A549 (cell line): ENCODE measurements at regions not wholly inside any gene's neighbourhood (a gene's known extent, or its start where the extent isn't known, plus 50 kb on each side); places are given as distances from the start of the nearest gene placed in this dataset.

Source experiments
- ATAC-seq, 2 experiments: fragments of 200-7000 bp in 1 of 2; fragments of >200 bp in 1 of 2; cut with Nextera tagmentation in 1 of 2; cut with Tn5 transposase in 1 of 2; 3 replicates each; pipeline versions ENCODE4 v1.8.0 to v1.9.1; 2018 to 2020; ENCODE audit warnings: mild to moderate bottlenecking in 1 of 2, moderate library complexity in 1 of 2
- CTCF ChIA-PET: fragments of 300-600 bp; sonication (Branson Sonifier 250); formaldehyde crosslinking; extraction: SDS; loops from one replicate; lab custom pipeline; 2021; ENCODE audit warnings: antibody characterized with exemption, inconsistent platforms; lab: Yijun Ruan, JAX
- POLR2A ChIA-PET: fragments of 350-600 bp; formaldehyde crosslinking; extraction: SDS; loops from one replicate; lab custom pipeline; 2021; ENCODE audit warnings: antibody characterized with exemption, inconsistent platforms; lab: Yijun Ruan, JAX
- DNase-seq, 2 experiments: peaks; one replicate each; pipeline versions ENCODE4 v3.0.0 to v3.0.0-alpha.2; 2011 to 2016; ENCODE audit warnings: low read depth in 1 of 2, low spot score in 1 of 2
- FAIRE-seq: peaks from 2 replicates; lab custom pipeline; 2011; peaks lifted over from hg19 to GRCh38; lab: Jason Lieb, UNC
- H3K27ac ChIP-seq, 2 experiments: fragments of >200 bp; sonication (Bioruptor Twin); formaldehyde crosslinking; 3 replicates each; pipeline ENCODE4 v1.5.1; 2016 to 2017
- H3K4me1 ChIP-seq: fragments of >200 bp; sonication (Bioruptor Twin); formaldehyde crosslinking; 3 replicates; pipeline ENCODE4 v1.6.1; 2016
- H3K4me2 ChIP-seq: fragments of >200 bp; sonication (Bioruptor Twin); formaldehyde crosslinking; 3 replicates; pipeline ENCODE4 v1.6.1; 2016
- H3K4me3 ChIP-seq: fragments of >200 bp; sonication (Bioruptor Twin); formaldehyde crosslinking; 3 replicates; pipeline ENCODE4 v1.5.1; 2016
- H3K9me3 ChIP-seq: fragments of >200 bp; sonication (Bioruptor Twin); formaldehyde crosslinking; 3 replicates; pipeline ENCODE4 v1.6.1; 2016
- BCL3 ChIP-seq: fragments of >200 bp; sonication (Bioruptor Twin); formaldehyde crosslinking; IDR thresholded peaks from 3 replicates; pipeline ENCODE4 v1.6.1; 2016
- BHLHE40 ChIP-seq: IDR thresholded peaks from 2 replicates; pipeline ENCODE4 v1.6.1; 2012; ENCODE audit warnings: low read depth, low read length, inconsistent platforms
- CBX2 ChIP-seq: fragments of 200-600 bp; sonication (generic); IDR thresholded peaks from 2 replicates; pipeline ENCODE4 v1.6.1; 2016; ENCODE audit warnings: low read depth, mild to moderate bottlenecking, borderline replicate concordance
- E2F6 ChIP-seq: IDR thresholded peaks from 2 replicates; pipeline ENCODE4 v1.6.1; 2012; ENCODE audit warnings: low read depth, borderline replicate concordance
- EHF ChIP-seq: fragments of 250-450 bp; sonication (Bioruptor Pico); IDR thresholded peaks from 2 replicates; pipeline ENCODE4 v1.5.0; 2020; ENCODE audit warnings: mild to moderate bottlenecking
- EHMT2 ChIP-seq: fragments of 200-600 bp; sonication (generic); IDR thresholded peaks from 2 replicates; pipeline ENCODE4 v1.6.1; 2016; ENCODE audit warnings: antibody characterized with exemption, low read depth, mild to moderate bottlenecking, moderate library complexity
- EP300 ChIP-seq, 2 experiments: fragments of >200 bp; sonication (Bioruptor Twin); formaldehyde crosslinking; IDR thresholded peaks; 2 replicates in 1 of 2; 3 replicates in 1 of 2; pipeline ENCODE4 v1.6.1; 2016 to 2017
- FOSB ChIP-seq: fragments of 250-450 bp; sonication (Bioruptor Pico); IDR thresholded peaks from 2 replicates; pipeline ENCODE4 v1.5.0; 2020; ENCODE audit warnings: mild to moderate bottlenecking, moderate library complexity
- FOSL2 ChIP-seq, 2 experiments: fragments of 450-650 bp in 1 of 2; fragments of >200 bp in 1 of 2; sonication (Bioruptor Twin) in 1 of 2; formaldehyde crosslinking; IDR thresholded peaks; 2 replicates each; pipeline versions ENCODE4 v1.5.0 to v1.6.1; 2016 to 2020; ENCODE audit warnings: mild to moderate bottlenecking in 1 of 2, moderate library complexity in 1 of 2
- FOXS1 ChIP-seq: fragments of 250-450 bp; sonication (Bioruptor Pico); IDR thresholded peaks from 2 replicates; pipeline ENCODE4 v1.5.0; 2020; ENCODE audit warnings: mild to moderate bottlenecking, moderate library complexity
- HES2 ChIP-seq: fragments of >200 bp; sonication (Bioruptor Twin); formaldehyde crosslinking; IDR thresholded peaks from 2 replicates; pipeline ENCODE4 v1.6.1; 2016
- HOXB13 ChIP-seq: fragments of 250-450 bp; sonication (Bioruptor Pico); IDR thresholded peaks from 2 replicates; pipeline ENCODE4 v1.5.0; 2020; ENCODE audit warnings: low read depth, mild to moderate bottlenecking, moderate library complexity
- HOXB5 ChIP-seq: fragments of 250-450 bp; sonication (Bioruptor Pico); IDR thresholded peaks from 2 replicates; pipeline ENCODE4 v1.5.0; 2020; ENCODE audit warnings: mild to moderate bottlenecking, moderate library complexity
- JUNB ChIP-seq: fragments of >200 bp; sonication (Bioruptor Twin); formaldehyde crosslinking; IDR thresholded peaks from 2 replicates; pipeline ENCODE4 v1.6.1; 2016
- KDM5A ChIP-seq: fragments of 200-600 bp; sonication (generic); IDR thresholded peaks from 2 replicates; pipeline ENCODE4 v1.6.1; 2016; ENCODE audit warnings: antibody characterized with exemption, mild to moderate bottlenecking
- MAFK ChIP-seq: fragments of 450-650 bp; IDR thresholded peaks from 2 replicates; pipeline ENCODE4 v1.6.1; 2014; ENCODE audit not compliant: partially characterized antibody
- MAZ ChIP-seq: fragments of 150-350 bp; IDR thresholded peaks from 2 replicates; pipeline ENCODE4 v1.6.1; 2014; ENCODE audit warnings: antibody characterized with exemption, low read depth, low read length, borderline replicate concordance
- NFE2L2 ChIP-seq: fragments of 150-350 bp; conservative IDR thresholded peaks from 2 replicates; pipeline ENCODE4 v1.6.1; 2014; ENCODE audit warnings: low read length
- POLR2A ChIP-seq: IDR thresholded peaks from 2 replicates; pipeline ENCODE4 v1.6.1; 2012; ENCODE audit warnings: mild to moderate bottlenecking, low read length
- RAD21 ChIP-seq, 2 experiments: fragments of >200 bp in 1 of 2; sonication (Bioruptor Twin) in 1 of 2; formaldehyde crosslinking in 1 of 2; IDR thresholded peaks in 1 of 2; conservative IDR thresholded peaks in 1 of 2; 2 replicates in 1 of 2; 3 replicates in 1 of 2; pipeline ENCODE4 v1.6.1; 2012 to 2018; ENCODE audit warnings: inconsistent platforms in 1 of 2
- RARB ChIP-seq: fragments of 250-450 bp; sonication (Bioruptor Pico); IDR thresholded peaks from 2 replicates; pipeline ENCODE4 v1.8.0; 2021; ENCODE audit warnings: mild to moderate bottlenecking, moderate library complexity
- TFCP2L1 ChIP-seq: fragments of 250-450 bp; sonication (Bioruptor Pico); IDR thresholded peaks from 2 replicates; pipeline ENCODE4 v1.5.0; 2021; ENCODE audit warnings: mild to moderate bottlenecking
- TP53 ChIP-seq: fragments of 250-450 bp; sonication (Bioruptor Pico); IDR thresholded peaks from 2 replicates; pipeline ENCODE4 v1.5.0; 2021; ENCODE audit warnings: mild to moderate bottlenecking, moderate library complexity
- WGBS: methylation state at CpG from one replicate; pipeline ENCODE4 v1.1.6; 2017; ENCODE audit errors: missing lambda C conversion rate; 5-methylcytosine and 5-hydroxymethylcytosine counted together
- TF ChIP-seq, protein P1 (sequence below): fragments of 150-350 bp; IDR thresholded peaks from 2 replicates; pipeline ENCODE4 v1.6.1; 2014; ENCODE audit warnings: low read depth, mild to moderate bottlenecking, low read length
- TF ChIP-seq, protein P2 (sequence below): fragments of 250-450 bp; sonication (Bioruptor Pico); IDR thresholded peaks from 2 replicates; pipeline ENCODE4 v1.5.0; 2021; ENCODE audit warnings: mild to moderate bottlenecking, moderate library complexity, borderline replicate concordance
- TF ChIP-seq, protein P3 (sequence below): IDR thresholded peaks from 2 replicates; pipeline ENCODE4 v1.6.1; 2012

DNA sequence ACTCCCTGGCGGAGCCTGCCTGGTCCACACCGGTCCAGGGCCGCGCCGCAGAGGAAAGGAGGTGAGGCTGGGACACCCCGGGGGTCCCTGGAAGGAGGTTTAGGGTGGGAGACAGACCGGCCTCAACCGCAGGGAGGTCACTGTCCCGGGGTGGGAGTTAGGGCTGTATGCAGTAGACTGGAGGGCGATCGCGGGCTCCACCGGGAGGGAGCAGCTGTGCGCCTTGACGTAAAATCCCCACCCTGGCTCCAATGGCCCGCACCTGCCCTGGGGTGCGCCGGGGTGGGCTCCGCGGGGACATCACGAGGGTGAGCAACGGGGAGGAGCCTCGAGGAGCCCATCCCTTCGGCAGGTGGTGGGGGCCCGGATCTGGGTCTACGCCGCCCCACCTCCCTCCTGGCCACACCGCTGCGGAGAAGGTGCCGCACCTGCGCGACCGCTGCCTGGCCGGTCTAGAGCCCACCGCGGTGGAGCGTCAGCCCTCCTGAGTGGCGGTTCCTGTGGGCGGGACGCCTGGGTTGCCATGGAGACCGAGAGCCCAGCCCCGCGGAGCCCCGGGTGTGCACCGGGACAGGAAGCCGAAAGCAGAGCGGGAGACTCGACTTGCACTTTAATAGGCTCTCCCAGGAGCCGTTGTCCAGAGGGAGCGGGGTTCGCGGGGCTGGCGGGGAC lies 105.1 kb downstream of the ADRA2C start:
- WGBS = 36% methylated on average over 13 of the region's 53 CpGs
- FAIRE-seq (no peak), ATAC-seq (peak in 1 of 2 experiments; percentile 12; a peak in 1 of 6 replicates), DNase-seq (no peak)
- CTCF ChIA-PET = no interaction called here
- POLR2A ChIA-PET = no interaction called here
- no peak overlapping the region for H3K27ac ChIP-seq
- no peaks in the 10 kb centered on the region for H3K9me3 ChIP-seq
- peak overlapping the region; percentile 48 for H3K4me2 ChIP-seq
- TF ChIP-seq TP53 (CRISPR knock-in tag) (no peak), EHF (no peak), HOXB13 (CRISPR knock-in tag) (no peak), FOXS1 (CRISPR knock-in tag) (no peak), JUNB (no peak), RAD21 (conservative IDR thresholded peaks at IDR 0.05 in 1 of 2, IDR thresholded peaks at IDR 0.05 in 1 of 2) (no peak), HES2 (no peak), MAZ (no peak), BHLHE40 (no peak), HOXB5 (CRISPR knock-in tag) (no peak), NFE2L2 (no peak), EHMT2 (no peak), POLR2A (no peak), TFCP2L1 (CRISPR knock-in tag) (no peak)
- TF ChIP-seq, protein P1, sequence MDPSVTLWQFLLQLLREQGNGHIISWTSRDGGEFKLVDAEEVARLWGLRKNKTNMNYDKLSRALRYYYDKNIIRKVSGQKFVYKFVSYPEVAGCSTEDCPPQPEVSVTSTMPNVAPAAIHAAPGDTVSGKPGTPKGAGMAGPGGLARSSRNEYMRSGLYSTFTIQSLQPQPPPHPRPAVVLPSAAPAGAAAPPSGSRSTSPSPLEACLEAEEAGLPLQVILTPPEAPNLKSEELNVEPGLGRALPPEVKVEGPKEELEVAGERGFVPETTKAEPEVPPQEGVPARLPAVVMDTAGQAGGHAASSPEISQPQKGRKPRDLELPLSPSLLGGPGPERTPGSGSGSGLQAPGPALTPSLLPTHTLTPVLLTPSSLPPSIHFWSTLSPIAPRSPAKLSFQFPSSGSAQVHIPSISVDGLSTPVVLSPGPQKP = no peak
- TF ChIP-seq, protein P2, sequence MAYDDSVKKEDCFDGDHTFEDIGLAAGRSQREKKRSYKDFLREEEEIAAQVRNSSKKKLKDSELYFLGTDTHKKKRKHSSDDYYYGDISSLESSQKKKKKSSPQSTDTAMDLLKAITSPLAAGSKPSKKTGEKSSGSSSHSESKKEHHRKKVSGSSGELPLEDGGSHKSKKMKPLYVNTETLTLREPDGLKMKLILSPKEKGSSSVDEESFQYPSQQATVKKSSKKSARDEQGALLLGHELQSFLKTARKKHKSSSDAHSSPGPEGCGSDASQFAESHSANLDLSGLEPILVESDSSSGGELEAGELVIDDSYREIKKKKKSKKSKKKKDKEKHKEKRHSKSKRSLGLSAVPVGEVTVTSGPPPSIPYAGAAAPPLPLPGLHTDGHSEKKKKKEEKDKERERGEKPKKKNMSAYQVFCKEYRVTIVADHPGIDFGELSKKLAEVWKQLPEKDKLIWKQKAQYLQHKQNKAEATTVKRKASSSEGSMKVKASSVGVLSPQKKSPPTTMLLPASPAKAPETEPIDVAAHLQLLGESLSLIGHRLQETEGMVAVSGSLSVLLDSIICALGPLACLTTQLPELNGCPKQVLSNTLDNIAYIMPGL (CRISPR knock-in tag) = no peak
- TF ChIP-seq, protein P3, sequence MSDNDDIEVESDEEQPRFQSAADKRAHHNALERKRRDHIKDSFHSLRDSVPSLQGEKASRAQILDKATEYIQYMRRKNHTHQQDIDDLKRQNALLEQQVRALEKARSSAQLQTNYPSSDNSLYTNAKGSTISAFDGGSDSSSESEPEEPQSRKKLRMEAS = no peak
- H3K4me1 ChIP-seq = no peaks in the 10 kb centered on the region
- no peak overlapping the region for H3K4me3 ChIP-seq

DNA sequence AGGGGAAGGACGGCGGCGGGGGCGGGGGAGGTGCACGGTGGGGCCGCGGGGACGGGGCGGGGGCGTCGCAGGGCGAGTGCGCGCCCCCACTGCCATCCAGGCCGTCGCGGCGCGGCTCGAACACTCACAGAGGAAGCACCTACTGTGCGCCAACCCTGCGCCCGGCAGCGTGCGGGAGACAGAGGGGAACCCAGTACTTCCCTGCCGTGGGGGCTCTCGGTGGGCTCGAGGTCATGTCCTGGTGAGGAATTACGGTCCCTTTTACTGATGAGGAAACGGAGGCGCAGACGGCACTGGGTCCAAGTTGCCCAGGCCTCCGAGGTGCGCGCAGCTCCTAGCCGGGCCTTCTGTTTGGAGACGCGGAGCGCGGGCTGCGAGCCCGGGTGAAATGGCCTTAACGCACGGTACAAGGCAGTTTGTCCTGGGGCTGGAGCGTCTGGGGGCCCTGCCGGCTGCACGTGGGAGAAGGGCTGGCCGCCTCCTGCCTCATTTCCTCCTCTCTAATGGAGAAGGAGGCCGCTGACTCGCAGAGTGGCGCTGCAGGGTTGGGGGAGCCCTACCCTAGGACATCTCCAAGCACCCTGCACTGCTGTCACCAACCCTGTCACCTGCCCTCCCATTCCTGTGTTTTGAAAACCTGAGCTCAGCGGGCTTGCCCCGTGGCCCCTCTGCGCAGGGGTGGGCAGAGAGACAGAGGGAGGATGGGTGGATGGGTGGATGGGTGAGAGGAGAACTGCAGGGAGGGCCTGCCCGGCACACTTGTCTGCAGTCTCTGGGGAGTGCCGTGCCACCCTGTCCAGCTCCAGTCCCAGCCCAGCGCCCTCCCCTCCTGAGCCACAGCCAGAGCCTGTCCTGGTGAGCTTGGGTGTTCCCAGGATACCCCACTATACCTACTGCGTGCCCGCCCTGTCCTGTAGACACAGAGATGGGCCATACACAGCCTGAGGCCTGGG lies 106.0 kb downstream of the ADRA2C start:
- no peaks in the 10 kb centered on the region for H3K4me1 ChIP-seq
- H3K9me3 ChIP-seq = no peaks in the 10 kb centered on the region
- ChIA-PET POLR2A (no interaction called here), CTCF (interaction anchor here (0.6 to 0.8 kb wide), 2 partner anchors 8 to 731 kb away, joined by 3 read pairs; no protein-coding TSS in a partner anchor)
- no peak overlapping the region for H3K4me3 ChIP-seq
- WGBS = 10% methylated on average over 8 of the region's 59 CpGs
- no peak overlapping the region for H3K27ac ChIP-seq
- no peak for FAIRE-seq
- peak in 1 of 2 experiments; percentile 42; a peak in 3 of 6 replicates for ATAC-seq
- peak overlapping the region; percentile 48; the same call in 2 of the 3 replicates for H3K4me2 ChIP-seq
- peak in 1 of 2 experiments; percentile 14 for DNase-seq
- TF ChIP-seq BCL3 = no peak
- TF ChIP-seq CBX2 = no peak
- TF ChIP-seq E2F6 = no peak
- TF ChIP-seq, protein P2 (CRISPR knock-in tag) = no peak
- no peak for TF ChIP-seq FOSL2 (IDR thresholded peaks at IDR 0.05)
- no peak for TF ChIP-seq FOSL2 (CRISPR knock-in tag; IDR thresholded peaks at IDR 0.05)
- TF ChIP-seq MAFK = no peak
- TF ChIP-seq, protein P1 = no peak
- no peak for TF ChIP-seq RARB (CRISPR knock-in tag)
- TF ChIP-seq, protein P3 = no peak
- no peak for TF ChIP-seq KDM5A
- TF ChIP-seq FOXS1 (CRISPR knock-in tag) = no peak
- TF ChIP-seq FOSB (CRISPR knock-in tag) = no peak
- no peak for TF ChIP-seq EP300 (IDR thresholded peaks at IDR 0.05)
